ENCODE measurements at regions not wholly inside any gene's neighbourhood (a gene's known extent, or its start where the extent isn't known, plus 50 kb on each side); places are given as distances from the start of the nearest gene placed in this dataset.

DNA sequence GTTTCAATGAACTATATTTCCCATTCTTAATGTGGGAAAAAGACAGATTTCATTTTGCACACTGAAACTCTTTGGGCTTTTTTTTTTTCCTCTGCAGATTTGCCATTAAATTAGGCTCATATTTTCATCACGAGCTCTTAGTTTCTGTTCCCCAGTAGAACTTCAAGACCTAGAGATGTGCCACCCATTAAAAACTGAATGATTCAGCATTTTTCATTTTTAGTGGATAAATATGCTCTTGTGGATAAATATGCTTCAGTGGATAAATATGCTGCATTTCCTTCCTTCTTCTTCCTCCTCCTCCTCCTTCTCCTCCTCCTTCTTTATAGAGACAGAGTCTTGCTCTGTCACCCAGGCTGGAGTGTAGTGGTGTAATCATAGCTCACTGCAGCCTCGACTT lies 322.4 kb upstream of the PRKX start:
- no peak for TF ChIP-seq MXI1 (IDR thresholded peaks at IDR 0.05; ENCODE audit: low read depth, low read length)
- no peak for TF ChIP-seq RAD21 (IDR thresholded peaks at IDR 0.05; ENCODE audit: low read length)
- TF ChIP-seq, protein P1, sequence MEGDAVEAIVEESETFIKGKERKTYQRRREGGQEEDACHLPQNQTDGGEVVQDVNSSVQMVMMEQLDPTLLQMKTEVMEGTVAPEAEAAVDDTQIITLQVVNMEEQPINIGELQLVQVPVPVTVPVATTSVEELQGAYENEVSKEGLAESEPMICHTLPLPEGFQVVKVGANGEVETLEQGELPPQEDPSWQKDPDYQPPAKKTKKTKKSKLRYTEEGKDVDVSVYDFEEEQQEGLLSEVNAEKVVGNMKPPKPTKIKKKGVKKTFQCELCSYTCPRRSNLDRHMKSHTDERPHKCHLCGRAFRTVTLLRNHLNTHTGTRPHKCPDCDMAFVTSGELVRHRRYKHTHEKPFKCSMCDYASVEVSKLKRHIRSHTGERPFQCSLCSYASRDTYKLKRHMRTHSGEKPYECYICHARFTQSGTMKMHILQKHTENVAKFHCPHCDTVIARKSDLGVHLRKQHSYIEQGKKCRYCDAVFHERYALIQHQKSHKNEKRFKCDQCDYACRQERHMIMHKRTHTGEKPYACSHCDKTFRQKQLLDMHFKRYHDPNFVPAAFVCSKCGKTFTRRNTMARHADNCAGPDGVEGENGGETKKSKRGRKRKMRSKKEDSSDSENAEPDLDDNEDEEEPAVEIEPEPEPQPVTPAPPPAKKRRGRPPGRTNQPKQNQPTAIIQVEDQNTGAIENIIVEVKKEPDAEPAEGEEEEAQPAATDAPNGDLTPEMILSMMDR (IDR thresholded peaks at IDR 0.05): no peak
- no peak for TF ChIP-seq CHD2 (IDR thresholded peaks at IDR 0.05; ENCODE audit: low read length, partially characterized antibody)
- TF ChIP-seq MEF2A (IDR thresholded peaks at IDR 0.05; ENCODE audit: borderline replicate concordance, low read depth): no peak
- TF ChIP-seq SMC3 (IDR thresholded peaks at IDR 0.05; ENCODE audit: low read depth, low read length): no peak
- no peak for TF ChIP-seq RCOR1 (IDR thresholded peaks at IDR 0.05; ENCODE audit: low read length)

Data from SK-N-SH (cell line).